ENCODE measurements at regions not wholly inside any gene's neighbourhood (a gene's known extent, or its start where the extent isn't known, plus 50 kb on each side); places are given as distances from the start of the nearest gene placed in this dataset.

- no peaks in the 10 kb centered on the region for H3K36me3 Mint-ChIP-seq (ENCODE audit: low read depth)
- H3K27me3 Mint-ChIP-seq: no peaks in the 10 kb centered on the region
- H3K4me1 Mint-ChIP-seq (ENCODE audit: low read depth): no peaks in the 10 kb centered on the region
Observed at GRCh38 chr14:80146941-80147340, 64.4 kb downstream of the DIO2 start.

GRCh38 chr14:80136358-80136757 lies 74.9 kb downstream of the DIO2 start:
- H3K4me1 Mint-ChIP-seq (ENCODE audit: low read depth): no peaks in the 10 kb centered on the region
- H3K27me3 Mint-ChIP-seq: no peaks in the 10 kb centered on the region
- no peak overlapping the region for H3K4me3 Mint-ChIP-seq
- H3K9me3 Mint-ChIP-seq: peaks cover 54% of the 10 kb centered on the region
- no peak overlapping the region for H3K27ac Mint-ChIP-seq
- intact Hi-C loops (cut with micrococcal nuclease): no loop called here
- no peaks in the 10 kb centered on the region for H3K36me3 Mint-ChIP-seq (ENCODE audit: low read depth)

More at GRCh38 chr14:80146941-80147340, 64.4 kb downstream of the DIO2 start:
- intact Hi-C loops (cut with micrococcal nuclease): no loop called here
- H3K9me3 Mint-ChIP-seq: peaks cover 7% of the 10 kb centered on the region
- no peak overlapping the region for H3K27ac Mint-ChIP-seq
- H3K4me3 Mint-ChIP-seq: no peak overlapping the region

GRCh38 chr14:80135305-80136088 lies 75.8 kb downstream of the DIO2 start:
- H3K9me3 Mint-ChIP-seq: peaks cover 46% of the 10 kb centered on the region
- no peaks in the 10 kb centered on the region for H3K4me1 Mint-ChIP-seq (ENCODE audit: low read depth)
- no peak overlapping the region for H3K4me3 Mint-ChIP-seq
- intact Hi-C loops (cut with micrococcal nuclease): no loop called here
- H3K27ac Mint-ChIP-seq: no peak overlapping the region
- no peaks in the 10 kb centered on the region for H3K27me3 Mint-ChIP-seq
- no peaks in the 10 kb centered on the region for H3K36me3 Mint-ChIP-seq (ENCODE audit: low read depth)

- peaks cover 41% of the 10 kb centered on the region for H3K9me3 Mint-ChIP-seq
- intact Hi-C loops (cut with micrococcal nuclease): no loop called here
- no peak overlapping the region for H3K4me3 Mint-ChIP-seq
- H3K27ac Mint-ChIP-seq: no peak overlapping the region
- H3K4me1 Mint-ChIP-seq (ENCODE audit: low read depth): no peaks in the 10 kb centered on the region
- H3K36me3 Mint-ChIP-seq (ENCODE audit: low read depth): no peaks in the 10 kb centered on the region
- no peaks in the 10 kb centered on the region for H3K27me3 Mint-ChIP-seq
Observed at GRCh38 chr14:80134321-80134720, 77.0 kb downstream of the DIO2 start.

GRCh38 chr14:80133457-80133856 lies 77.8 kb downstream of the DIO2 start:
- peaks cover 48% of the 10 kb centered on the region for H3K9me3 Mint-ChIP-seq
- no peaks in the 10 kb centered on the region for H3K4me1 Mint-ChIP-seq (ENCODE audit: low read depth)
- H3K27me3 Mint-ChIP-seq: no peaks in the 10 kb centered on the region
- intact Hi-C loops (cut with micrococcal nuclease): no loop called here
- no peaks in the 10 kb centered on the region for H3K36me3 Mint-ChIP-seq (ENCODE audit: low read depth)
- no peak overlapping the region for H3K27ac Mint-ChIP-seq
- no peak overlapping the region for H3K4me3 Mint-ChIP-seq

GRCh38 chr14:80127466-80127865 lies 83.8 kb downstream of the DIO2 start:
- intact Hi-C loops (cut with micrococcal nuclease): no loop called here
- Mint-ChIP-seq H3K27me3 (no peaks in the 10 kb centered on the region), H3K27ac (no peak overlapping the region), H3K4me1 (ENCODE audit: low read depth) (no peaks in the 10 kb centered on the region), H3K9me3 (peaks cover 45% of the 10 kb centered on the region), H3K4me3 (no peak overlapping the region), H3K36me3 (ENCODE audit: low read depth) (no peaks in the 10 kb centered on the region)

- H3K4me3 Mint-ChIP-seq: no peak overlapping the region
- H3K9me3 Mint-ChIP-seq: peaks cover 63% of the 10 kb centered on the region
- no peak overlapping the region for H3K27ac Mint-ChIP-seq
- no peaks in the 10 kb centered on the region for H3K27me3 Mint-ChIP-seq
- no peaks in the 10 kb centered on the region for H3K36me3 Mint-ChIP-seq (ENCODE audit: low read depth)
- no peaks in the 10 kb centered on the region for H3K4me1 Mint-ChIP-seq (ENCODE audit: low read depth)
- intact Hi-C loops (cut with micrococcal nuclease): no loop called here
Observed at GRCh38 chr14:80124794-80125193, 86.5 kb downstream of the DIO2 start.

- Mint-ChIP-seq H3K27me3 (no peaks in the 10 kb centered on the region), H3K9me3 (peaks cover 43% of the 10 kb centered on the region), H3K27ac (no peak overlapping the region), H3K4me3 (no peak overlapping the region), H3K36me3 (ENCODE audit: low read depth) (no peaks in the 10 kb centered on the region), H3K4me1 (ENCODE audit: low read depth) (no peaks in the 10 kb centered on the region)
- intact Hi-C loops (cut with micrococcal nuclease): no loop called here
Observed at GRCh38 chr14:80117876-80118275, 93.4 kb downstream of the DIO2 start.

- intact Hi-C loops (cut with micrococcal nuclease): no loop called here
- Mint-ChIP-seq H3K36me3 (ENCODE audit: low read depth) (no peaks in the 10 kb centered on the region), H3K4me3 (no peak overlapping the region), H3K4me1 (ENCODE audit: low read depth) (no peaks in the 10 kb centered on the region), H3K27ac (no peak overlapping the region), H3K27me3 (no peaks in the 10 kb centered on the region), H3K9me3 (peaks cover 26% of the 10 kb centered on the region)
Observed at GRCh38 chr14:80116157-80116556, 95.1 kb downstream of the DIO2 start.

- intact Hi-C loops (cut with micrococcal nuclease): no loop called here
- Mint-ChIP-seq H3K27ac (no peak overlapping the region), H3K4me3 (no peak overlapping the region), H3K4me1 (ENCODE audit: low read depth) (no peaks in the 10 kb centered on the region), H3K27me3 (no peaks in the 10 kb centered on the region), H3K9me3 (peaks cover 17% of the 10 kb centered on the region), H3K36me3 (ENCODE audit: low read depth) (no peaks in the 10 kb centered on the region)
Observed at GRCh38 chr14:80110721-80111120, 100.6 kb downstream of the DIO2 start.

- no peaks in the 10 kb centered on the region for H3K36me3 Mint-ChIP-seq (ENCODE audit: low read depth)
- H3K4me3 Mint-ChIP-seq: no peak overlapping the region
- no peaks in the 10 kb centered on the region for H3K27me3 Mint-ChIP-seq
- H3K9me3 Mint-ChIP-seq: peaks cover 6% of the 10 kb centered on the region
- intact Hi-C loops (cut with micrococcal nuclease): no loop called here
- no peaks in the 10 kb centered on the region for H3K4me1 Mint-ChIP-seq (ENCODE audit: low read depth)
- H3K27ac Mint-ChIP-seq: no peak overlapping the region
Observed at GRCh38 chr14:80109055-80109454, 102.2 kb downstream of the DIO2 start.

- Mint-ChIP-seq H3K36me3 (ENCODE audit: low read depth) (no peaks in the 10 kb centered on the region), H3K9me3 (peaks cover 6% of the 10 kb centered on the region), H3K4me3 (no peak overlapping the region), H3K27ac (no peak overlapping the region), H3K4me1 (ENCODE audit: low read depth) (no peaks in the 10 kb centered on the region), H3K27me3 (no peaks in the 10 kb centered on the region)
- intact Hi-C loops (cut with micrococcal nuclease): no loop called here
Observed at GRCh38 chr14:80108430-80108829, 102.9 kb downstream of the DIO2 start.

GRCh38 chr14:80105488-80105994 lies 105.8 kb downstream of the DIO2 start:
- Mint-ChIP-seq H3K9me3 (peaks cover 6% of the 10 kb centered on the region), H3K4me3 (no peak overlapping the region), H3K36me3 (ENCODE audit: low read depth) (no peaks in the 10 kb centered on the region), H3K4me1 (ENCODE audit: low read depth) (no peaks in the 10 kb centered on the region), H3K27me3 (no peaks in the 10 kb centered on the region), H3K27ac (no peak overlapping the region)
- intact Hi-C loops (cut with micrococcal nuclease): no loop called here

- Mint-ChIP-seq H3K9me3 (peaks cover 13% of the 10 kb centered on the region), H3K4me3 (no peak overlapping the region), H3K27ac (no peak overlapping the region), H3K36me3 (ENCODE audit: low read depth) (no peaks in the 10 kb centered on the region), H3K4me1 (ENCODE audit: low read depth) (no peaks in the 10 kb centered on the region), H3K27me3 (no peaks in the 10 kb centered on the region)
- intact Hi-C loops (cut with micrococcal nuclease): no loop called here
Observed at GRCh38 chr14:80101835-80102234, 109.5 kb downstream of the DIO2 start.

- Mint-ChIP-seq H3K4me3 (no peak overlapping the region), H3K9me3 (peaks cover 12% of the 10 kb centered on the region), H3K27me3 (no peaks in the 10 kb centered on the region), H3K36me3 (ENCODE audit: low read depth) (no peaks in the 10 kb centered on the region), H3K27ac (no peak overlapping the region), H3K4me1 (ENCODE audit: low read depth) (no peaks in the 10 kb centered on the region)
- intact Hi-C loops (cut with micrococcal nuclease): no loop called here
Observed at GRCh38 chr14:80100681-80101080, 110.6 kb downstream of the DIO2 start.
